Kidney epithelial cell (primary cell): ENCODE measurements at regions not wholly inside any gene's neighbourhood (a gene's known extent, or its start where the extent isn't known, plus 50 kb on each side); places are given as distances from the start of the nearest gene placed in this dataset.

Experiments used
- DNase-seq: peaks from one replicate; pipeline ENCODE4 v3.0.0-alpha.2; 2010; ENCODE audit warnings: low read depth
- H3K27me3 ChIP-seq: 2 replicates; pipeline ENCODE4 v1.6.0; 2011; ENCODE audit warnings: low read length; ENCODE audit not compliant: control insufficient read depth, insufficient read depth
- H3K36me3 ChIP-seq: 2 replicates; pipeline ENCODE4 v1.5.1; 2011; ENCODE audit warnings: low read length; ENCODE audit not compliant: control insufficient read depth, insufficient read depth
- H3K4me3 ChIP-seq: 2 replicates; pipeline ENCODE4 v1.5.1; 2011; ENCODE audit warnings: low read depth, mild to moderate bottlenecking, control low read depth, low read length
- CTCF ChIP-seq: IDR thresholded peaks from 2 replicates; pipeline ENCODE4 v1.5.1; 2011; ENCODE audit warnings: mild to moderate bottlenecking, moderate library complexity, low read length, control low read depth, inconsistent platforms; ENCODE audit not compliant: insufficient read depth, poor library complexity, severe bottlenecking

DNA sequence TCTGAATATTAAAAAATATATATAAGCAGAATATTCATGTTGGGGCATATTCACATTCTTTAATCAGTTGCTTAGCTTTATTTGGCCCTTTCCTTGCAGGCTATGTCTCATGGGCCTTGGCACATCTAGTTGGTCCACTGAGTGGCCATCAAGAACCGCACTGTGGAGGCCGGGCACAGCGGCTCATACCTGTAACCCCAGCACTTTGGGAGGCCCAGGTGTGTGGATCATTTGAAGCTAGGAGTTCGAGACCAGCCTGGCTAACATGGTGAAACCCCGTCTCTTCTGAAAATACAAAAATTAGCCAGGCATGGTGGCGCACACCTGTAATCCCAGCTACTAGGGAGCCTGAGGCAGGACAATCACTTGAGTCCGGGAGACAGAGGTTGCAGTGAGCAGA lies 127.6 kb upstream of the TANK start:
- TF ChIP-seq CTCF: no peak
- H3K36me3 ChIP-seq: no peaks in the 10 kb centered on the region
- no peak overlapping the region for H3K4me3 ChIP-seq
- no peaks in the 10 kb centered on the region for H3K27me3 ChIP-seq
- no peak for DNase-seq

GRCh38 chr2:161033059-161033660 lies 127.1 kb upstream of the TANK start:
- no peak for DNase-seq
- no peaks in the 10 kb centered on the region for H3K36me3 ChIP-seq
- H3K4me3 ChIP-seq: no peak overlapping the region
- H3K27me3 ChIP-seq: no peaks in the 10 kb centered on the region
- no peak for TF ChIP-seq CTCF

GRCh38 chr2:161036926-161037325 lies 123.3 kb upstream of the TANK start:
- TF ChIP-seq CTCF: no peak
- Histone ChIP-seq H3K27me3 (no peaks in the 10 kb centered on the region), H3K4me3 (no peak overlapping the region), H3K36me3 (no peaks in the 10 kb centered on the region)
- no peak for DNase-seq

GRCh38 chr2:161039071-161039470 lies 121.2 kb upstream of the TANK start:
- DNase-seq: no peak
- no peaks in the 10 kb centered on the region for H3K36me3 ChIP-seq
- TF ChIP-seq CTCF: no peak
- H3K4me3 ChIP-seq: no peak overlapping the region
- no peaks in the 10 kb centered on the region for H3K27me3 ChIP-seq

DNA sequence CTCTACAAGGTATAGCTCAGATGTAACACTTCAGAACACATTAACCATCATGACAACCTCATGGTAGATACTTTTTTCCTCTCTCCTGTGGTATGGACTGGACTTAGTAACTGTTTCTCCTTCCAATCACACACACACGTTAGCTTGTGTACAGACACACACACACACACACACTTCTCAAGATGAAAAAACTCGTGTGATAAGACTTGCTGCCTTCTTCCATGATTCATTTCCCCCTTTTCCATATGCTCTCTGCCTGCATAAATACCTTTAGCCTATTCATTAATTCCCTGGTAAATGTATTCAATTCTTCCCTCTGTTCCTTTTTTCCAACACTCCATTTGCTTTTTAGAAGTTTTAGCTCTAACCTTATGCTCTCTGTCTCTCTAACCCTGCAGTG lies 118.9 kb upstream of the TANK start:
- DNase-seq: no peak
- no peak for TF ChIP-seq CTCF

DNA sequence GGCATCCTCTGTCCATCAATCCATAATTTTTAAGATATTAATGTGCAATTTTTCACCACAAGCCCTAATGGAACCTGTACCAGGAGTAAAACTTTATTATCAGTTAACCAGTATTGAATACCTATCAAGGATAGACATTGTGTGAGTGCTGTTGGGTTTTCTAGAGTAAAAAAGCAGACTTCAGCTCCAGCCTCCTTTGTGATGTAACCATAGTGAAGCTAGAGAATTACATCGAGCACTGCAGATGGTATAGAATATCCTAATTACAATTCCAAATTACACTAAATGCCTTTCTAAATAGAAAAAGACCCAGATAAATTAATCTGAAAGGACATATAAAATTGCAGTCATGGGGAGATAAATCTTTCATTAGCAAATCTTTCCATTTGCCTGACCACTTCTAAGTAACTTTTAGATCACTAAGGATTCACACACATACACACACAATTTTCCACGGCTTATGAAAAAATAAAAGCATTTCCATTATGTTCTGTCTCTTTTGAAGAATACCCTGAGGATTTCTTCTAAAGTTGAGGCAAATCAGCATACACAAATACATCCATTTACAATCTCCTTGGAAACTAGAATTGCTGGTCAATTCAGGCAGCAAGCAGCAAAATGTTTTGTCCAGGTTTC lies 117.1 kb upstream of the TANK start:
- H3K4me3 ChIP-seq: no peak overlapping the region
- no peak for TF ChIP-seq CTCF
- H3K27me3 ChIP-seq: no peaks in the 10 kb centered on the region
- DNase-seq: no peak
- H3K36me3 ChIP-seq: no peaks in the 10 kb centered on the region

More for the DNA sequence above, 118.9 kb upstream of the TANK start:
- Histone ChIP-seq H3K4me3 (no peak overlapping the region), H3K36me3 (no peaks in the 10 kb centered on the region), H3K27me3 (no peaks in the 10 kb centered on the region)
